Smooth muscle cell (in vitro differentiated cells): ENCODE measurements at regions not wholly inside any gene's neighbourhood (a gene's known extent, or its start where the extent isn't known, plus 50 kb on each side); places are given as distances from the start of the nearest gene placed in this dataset.

Experiments
- DNase-seq: peaks from one replicate; lab custom pipeline; 2025; ENCODE audit not compliant: unreplicated experiment; lab: John Stamatoyannopoulos, UW
- H2AFZ ChIP-seq: fragments of 200-600 bp; sonication (generic); 2 replicates; pipeline ENCODE4 v1.6.0; 2016; ENCODE audit warnings: antibody characterized with exemption, low read depth, mild to moderate bottlenecking
- H3F3A ChIP-seq: fragments of 200-600 bp; sonication (generic); 2 replicates; pipeline ENCODE4 v1.6.0; 2017; ENCODE audit warnings: antibody characterized with exemption, low read depth
- H3K27ac ChIP-seq: fragments of 200-600 bp; sonication (generic); 2 replicates; pipeline ENCODE4 v1.5.1; 2016; ENCODE audit warnings: low read depth, mild to moderate bottlenecking
- H3K27me3 ChIP-seq: fragments of 200-600 bp; sonication (generic); 2 replicates; pipeline ENCODE4 v1.6.1; 2016; ENCODE audit warnings: low read depth, mild to moderate bottlenecking
- H3K36me3 ChIP-seq: fragments of 200-600 bp; sonication (generic); 2 replicates; pipeline ENCODE4 v1.5.1; 2016; ENCODE audit warnings: low read depth
- H3K4me1 ChIP-seq: fragments of 200-600 bp; sonication (generic); 2 replicates; pipeline ENCODE4 v1.5.1; 2016; ENCODE audit warnings: low read depth
- H3K4me2 ChIP-seq: fragments of 200-600 bp; sonication (generic); 2 replicates; pipeline ENCODE4 v1.6.0; 2016; ENCODE audit warnings: mild to moderate bottlenecking
- H3K4me3 ChIP-seq: fragments of 200-600 bp; sonication (generic); 2 replicates; pipeline ENCODE4 v1.5.1; 2016; ENCODE audit warnings: mild to moderate bottlenecking
- H3K79me2 ChIP-seq: fragments of 200-600 bp; sonication (generic); 2 replicates; pipeline ENCODE4 v1.6.0; 2016; ENCODE audit warnings: low read depth, mild to moderate bottlenecking
- H3K9ac ChIP-seq: fragments of 200-600 bp; sonication (generic); 2 replicates; pipeline ENCODE4 v1.6.0; 2016; ENCODE audit warnings: low read depth
- H3K9me3 ChIP-seq: fragments of 200-600 bp; sonication (generic); replicated peaks from 2 replicates; pipeline ENCODE4 v1.5.1; 2016; ENCODE audit warnings: low read depth
- H4K20me1 ChIP-seq: fragments of 200-600 bp; sonication (generic); 2 replicates; pipeline ENCODE4 v1.6.0; 2016; ENCODE audit warnings: low read depth
- WGBS: methylation state at CpG from one replicate; pipeline ENCODE4 v1.1.7; 2016; ENCODE audit warnings: low lambda C conversion rate; 5-methylcytosine and 5-hydroxymethylcytosine counted together
- TF ChIP-seq, protein P1 (sequence below): fragments of 200-600 bp; sonication (generic); IDR thresholded peaks from 2 replicates; pipeline ENCODE4 v1.5.1; 2017; ENCODE audit warnings: borderline replicate concordance, mild to moderate bottlenecking, antibody characterized with exemption; ENCODE audit not compliant: insufficient read depth, poor library complexity, severe bottlenecking

DNA sequence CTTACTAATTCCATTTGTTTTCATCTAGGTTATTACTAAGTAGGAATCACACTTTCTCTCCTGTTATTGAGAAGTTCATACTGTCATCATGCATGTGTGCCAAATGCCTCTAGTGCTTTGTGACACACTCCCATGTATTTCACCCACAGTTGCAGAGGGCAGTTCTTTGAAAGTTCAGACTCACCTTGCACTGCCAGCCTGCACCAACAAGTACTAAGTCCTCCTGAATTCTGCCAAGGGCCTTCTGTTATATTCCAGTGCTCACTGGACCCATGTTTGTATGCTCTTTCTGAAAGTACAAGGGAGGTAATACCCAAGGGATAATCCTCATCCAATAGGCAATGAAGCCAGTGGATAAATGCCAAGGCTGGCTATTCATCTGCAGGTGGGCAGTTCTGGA, 136.6 kb upstream of the ARPP21 start:
- Histone ChIP-seq H3K27me3 (no peaks in the 10 kb centered on the region), H3K9ac (no peak overlapping the region), H3F3A (no peaks in the 10 kb centered on the region), H3K27ac (no peak overlapping the region), H3K36me3 (no peaks in the 10 kb centered on the region), H3K4me3 (no peak overlapping the region), H4K20me1 (no peaks in the 10 kb centered on the region), H3K4me2 (no peak overlapping the region), H3K9me3 (no peaks in the 10 kb centered on the region), H2AFZ (no peak overlapping the region), H3K79me2 (no peaks in the 10 kb centered on the region), H3K4me1 (peaks cover 26% of the 10 kb centered on the region)
- TF ChIP-seq, protein P1, sequence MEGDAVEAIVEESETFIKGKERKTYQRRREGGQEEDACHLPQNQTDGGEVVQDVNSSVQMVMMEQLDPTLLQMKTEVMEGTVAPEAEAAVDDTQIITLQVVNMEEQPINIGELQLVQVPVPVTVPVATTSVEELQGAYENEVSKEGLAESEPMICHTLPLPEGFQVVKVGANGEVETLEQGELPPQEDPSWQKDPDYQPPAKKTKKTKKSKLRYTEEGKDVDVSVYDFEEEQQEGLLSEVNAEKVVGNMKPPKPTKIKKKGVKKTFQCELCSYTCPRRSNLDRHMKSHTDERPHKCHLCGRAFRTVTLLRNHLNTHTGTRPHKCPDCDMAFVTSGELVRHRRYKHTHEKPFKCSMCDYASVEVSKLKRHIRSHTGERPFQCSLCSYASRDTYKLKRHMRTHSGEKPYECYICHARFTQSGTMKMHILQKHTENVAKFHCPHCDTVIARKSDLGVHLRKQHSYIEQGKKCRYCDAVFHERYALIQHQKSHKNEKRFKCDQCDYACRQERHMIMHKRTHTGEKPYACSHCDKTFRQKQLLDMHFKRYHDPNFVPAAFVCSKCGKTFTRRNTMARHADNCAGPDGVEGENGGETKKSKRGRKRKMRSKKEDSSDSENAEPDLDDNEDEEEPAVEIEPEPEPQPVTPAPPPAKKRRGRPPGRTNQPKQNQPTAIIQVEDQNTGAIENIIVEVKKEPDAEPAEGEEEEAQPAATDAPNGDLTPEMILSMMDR: no peak
- DNase-seq: no peak

DNA sequence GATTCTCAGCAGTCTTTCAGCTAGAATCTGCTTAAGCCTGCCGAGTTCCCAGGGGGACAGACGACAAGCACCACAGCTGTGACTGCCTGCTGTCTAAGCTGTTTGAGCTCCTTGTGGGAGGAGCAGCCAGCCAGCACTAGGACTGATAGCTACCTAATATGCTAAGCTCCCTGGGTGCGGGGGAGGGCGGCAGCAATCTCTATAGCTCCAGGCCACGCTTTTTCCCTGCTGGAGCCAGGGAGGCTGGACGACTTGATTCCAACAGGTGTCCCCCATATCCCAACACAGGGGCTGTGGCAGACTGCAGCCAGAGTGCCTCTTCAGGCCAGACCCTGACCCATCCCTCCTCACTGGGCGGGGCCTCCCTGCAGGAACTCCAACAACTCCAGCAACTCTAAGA, 134.1 kb upstream of the ARPP21 start:
- Histone ChIP-seq H3K4me1 (peaks cover 26% of the 10 kb centered on the region), H3K9me3 (no peaks in the 10 kb centered on the region), H3K36me3 (no peaks in the 10 kb centered on the region), H3K27me3 (no peaks in the 10 kb centered on the region), H3K4me2 (no peak overlapping the region), H3K9ac (no peak overlapping the region), H2AFZ (peak overlapping the region; percentile 22), H3K27ac (no peak overlapping the region), H3K79me2 (no peaks in the 10 kb centered on the region), H4K20me1 (no peaks in the 10 kb centered on the region), H3F3A (no peaks in the 10 kb centered on the region), H3K4me3 (no peak overlapping the region)
- no peak for DNase-seq
- TF ChIP-seq, protein P1: no peak
- WGBS: 10% methylated on average over 7 of the region's 7 CpGs

DNA sequence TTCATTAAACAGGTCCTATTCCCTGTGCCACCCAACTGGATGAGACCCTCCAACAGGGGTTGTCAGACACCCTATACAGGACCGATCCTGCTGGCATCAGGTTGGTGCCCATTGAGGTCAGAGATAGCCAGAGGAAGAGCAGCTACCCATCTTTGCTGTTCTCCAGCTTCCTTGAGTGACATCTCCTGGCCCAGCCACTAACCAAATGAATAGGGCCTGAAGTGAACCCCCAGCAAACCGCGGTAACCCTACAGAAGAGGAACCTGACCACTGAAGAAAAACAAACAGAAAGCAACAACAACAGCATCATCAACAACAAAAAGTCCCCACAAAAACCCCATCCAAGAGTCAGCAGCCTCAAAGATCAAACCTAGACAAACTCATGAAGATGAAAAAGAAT, 133.6 kb upstream of the ARPP21 start:
- Histone ChIP-seq H3K9me3 (no peaks in the 10 kb centered on the region), H3K79me2 (no peaks in the 10 kb centered on the region), H3K27me3 (no peaks in the 10 kb centered on the region), H3K4me2 (no peak overlapping the region), H3K27ac (no peak overlapping the region), H3F3A (no peaks in the 10 kb centered on the region), H3K4me3 (no peak overlapping the region), H4K20me1 (no peaks in the 10 kb centered on the region), H3K9ac (no peak overlapping the region), H2AFZ (no peak overlapping the region), H3K36me3 (no peaks in the 10 kb centered on the region), H3K4me1 (peaks cover 26% of the 10 kb centered on the region)
- TF ChIP-seq, protein P1: no peak
- DNase-seq: no peak
- WGBS: 100% methylated on average over 3 of the region's 3 CpGs

DNA sequence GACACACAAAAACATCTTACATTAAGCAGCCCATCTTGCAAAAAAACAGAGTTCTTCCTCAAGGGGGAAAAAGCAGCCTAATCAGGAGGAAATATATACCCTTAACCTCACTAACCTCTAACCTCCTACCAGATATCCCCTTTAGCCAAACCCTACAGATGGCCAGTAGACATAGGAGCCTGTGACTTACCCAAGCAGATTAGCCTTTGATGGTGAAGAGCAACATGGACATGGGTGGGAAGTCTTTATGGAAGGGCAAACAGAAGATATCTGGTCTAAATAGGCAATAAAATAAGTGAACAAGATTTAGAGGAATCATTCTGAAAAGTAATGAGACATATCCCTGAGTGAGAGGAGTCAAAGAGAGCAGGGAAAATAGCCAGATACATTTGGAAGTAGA, 119.4 kb upstream of the ARPP21 start:
- Histone ChIP-seq H3K9ac (no peak overlapping the region), H4K20me1 (no peaks in the 10 kb centered on the region), H3K27me3 (no peaks in the 10 kb centered on the region), H3K36me3 (no peaks in the 10 kb centered on the region), H3K9me3 (no peaks in the 10 kb centered on the region), H3K27ac (no peak overlapping the region), H3K4me2 (no peak overlapping the region), H2AFZ (no peak overlapping the region), H3F3A (no peaks in the 10 kb centered on the region), H3K4me1 (no peaks in the 10 kb centered on the region), H3K79me2 (no peaks in the 10 kb centered on the region), H3K4me3 (no peak overlapping the region)
- DNase-seq: no peak
- TF ChIP-seq, protein P1: no peak
